B cell (primary cell): ENCODE measurements at regions not wholly inside any gene's neighbourhood (a gene's known extent, or its start where the extent isn't known, plus 50 kb on each side); places are given as distances from the start of the nearest gene placed in this dataset.

Experiments used
- ATAC-seq: fragments of 200-7000 bp; cut with Tn5 transposase; one replicate; pipeline ENCODE4 v1.10.0; 2021; ENCODE audit warnings: low read depth, mild to moderate bottlenecking, moderate number of reproducible peaks, moderate library complexity
- CTCF ChIA-PET: fragments of 350-600 bp; sonication (Branson Sonifier 250); formaldehyde crosslinking; loops from one replicate; lab custom pipeline; 2021; ENCODE audit warnings: antibody characterized with exemption, inconsistent platforms; lab: Charles Lee
- POLR2A ChIA-PET: fragments of 350-600 bp; sonication (Branson Sonifier 250); formaldehyde crosslinking; loops from one replicate; lab custom pipeline; 2021; ENCODE audit warnings: antibody characterized with exemption; lab: Charles Lee
- DNase-seq: peaks from one replicate; pipeline ENCODE4 v3.0.0; 2013
- H2AFZ ChIP-seq: 2 replicates; pipeline ENCODE4 v1.6.1; 2012; ENCODE audit warnings: mild to moderate bottlenecking, low read depth, low read length; ENCODE audit not compliant: insufficient read depth, poor library complexity, severe bottlenecking
- H3K27ac ChIP-seq, 2 donors: 1 replicate in 1 of 2; 2 replicates in 1 of 2; pipeline ENCODE4 v1.5.1; 2012 to 2013; ENCODE audit warnings: low read length in 2 of 2, mild to moderate bottlenecking in 2 of 2, moderate library complexity in 1 of 2
- H3K27me3 ChIP-seq, 4 experiments: fragments of 200-600 bp in 1 of 4; sonication (generic) in 1 of 4; replicated peaks in 1 of 4; 1 replicate in 2 of 4; 2 replicates in 2 of 4; pipeline versions ENCODE4 v1.6.1 to v1.7.0; 2013 to 2016; ENCODE audit warnings: low read length in 3 of 4, mild to moderate bottlenecking in 2 of 4, mixed read lengths in 1 of 4, moderate library complexity in 1 of 4; ENCODE audit not compliant: insufficient read depth in 4 of 4, control insufficient read depth in 3 of 4; ENCODE audit errors: control extremely low read depth in 1 of 4
- H3K36me3 ChIP-seq, 2 experiments: replicated peaks in 1 of 2; 1 replicate in 1 of 2; 2 replicates in 1 of 2; pipeline versions ENCODE4 v1.6.1 to v1.7.1; 2013; ENCODE audit warnings: low read length in 1 of 2; ENCODE audit not compliant: insufficient read depth in 2 of 2, control insufficient read depth in 1 of 2; ENCODE audit errors: control extremely low read depth in 1 of 2, extremely low read depth in 1 of 2
- H3K4me1 ChIP-seq, 2 donors: fragments of 200-600 bp in 1 of 2; sonication (generic) in 1 of 2; 1 replicate in 1 of 2; 2 replicates in 1 of 2; pipeline versions ENCODE4 v1.5.1 to v1.6.1; 2013 to 2017; ENCODE audit warnings: low read length in 2 of 2; ENCODE audit not compliant: control insufficient read depth in 2 of 2, insufficient read depth in 2 of 2
- H3K4me2 ChIP-seq: replicated peaks from 2 replicates; pipeline ENCODE3; 2012; ENCODE audit warnings: mild to moderate bottlenecking, low read depth, low read length; ENCODE audit not compliant: poor library complexity, severe bottlenecking
- H3K4me3 ChIP-seq, 5 experiments: fragments of 200-600 bp in 1 of 5; sonication (generic) in 1 of 5; 1 replicate in 3 of 5; 2 replicates in 2 of 5; pipeline versions ENCODE4 v1.5.1 to v1.7.0; 2011 to 2016; ENCODE audit warnings: low read length in 4 of 5, mild to moderate bottlenecking in 4 of 5, low read depth in 2 of 5, control low read depth in 1 of 5, moderate library complexity in 1 of 5; ENCODE audit not compliant: insufficient read depth in 1 of 5; ENCODE audit errors: control extremely low read depth in 1 of 5, extremely low read depth in 1 of 5
- H3K79me2 ChIP-seq: fragments of 200-600 bp; sonication (generic); one replicate; pipeline ENCODE4 v1.6.0; 2016; ENCODE audit warnings: low read length; ENCODE audit not compliant: control insufficient read depth, insufficient read depth
- H3K9ac ChIP-seq: fragments of 200-600 bp; sonication (generic); 2 replicates; pipeline ENCODE4 v1.6.1; 2017; ENCODE audit warnings: mild to moderate bottlenecking, low read length, moderate library complexity
- H3K9me3 ChIP-seq, 3 donors: one replicate each; pipeline versions ENCODE4 v1.6.1 to v1.7.1; 2013; ENCODE audit warnings: low read length in 2 of 3; ENCODE audit not compliant: control insufficient read depth in 2 of 3, insufficient read depth in 1 of 3; ENCODE audit errors: control extremely low read depth in 1 of 3
- H4K20me1 ChIP-seq: 2 replicates; pipeline ENCODE4 v1.6.0; 2012; ENCODE audit warnings: mild to moderate bottlenecking, low read length; ENCODE audit not compliant: insufficient read depth, control insufficient read depth, poor library complexity, severe bottlenecking
- H3K27ac Mint-ChIP-seq: one replicate; pipeline ENCODE4 v1.8.0; 2021; ENCODE audit warnings: mixed read lengths
- H3K27me3 Mint-ChIP-seq: one replicate; pipeline ENCODE4 v1.8.0; 2021; ENCODE audit warnings: mixed read lengths
- H3K4me1 Mint-ChIP-seq: one replicate; pipeline ENCODE4 v1.8.0; 2021; ENCODE audit warnings: mixed read lengths
- H3K4me3 Mint-ChIP-seq: one replicate; pipeline ENCODE4 v1.8.0; 2021; ENCODE audit warnings: mixed read lengths
- H3K9me3 Mint-ChIP-seq: one replicate; pipeline ENCODE4 v1.8.0; 2022; ENCODE audit warnings: mixed read lengths; ENCODE audit not compliant: insufficient read depth
- CTCF ChIP-seq: fragments of 200-600 bp; IDR thresholded peaks from one replicate; pipeline ENCODE4 v1.8.0; 2022; ENCODE audit warnings: antibody characterized with exemption, mild to moderate bottlenecking
- EZH2 ChIP-seq: IDR thresholded peaks from 2 replicates; pipeline ENCODE4 v1.6.1; 2012; ENCODE audit warnings: borderline replicate concordance, low read depth, mild to moderate bottlenecking, moderate library complexity, low read length; ENCODE audit not compliant: insufficient read depth, poor library complexity, severe bottlenecking
- WGBS: methylation state at CpG from one replicate; pipeline ENCODE4 v1.1.5; 2013; ENCODE audit warnings: missing lambda C conversion rate; ENCODE audit not compliant: insufficient coverage; 5-methylcytosine and 5-hydroxymethylcytosine counted together
- intact Hi-C: fragments of 100-400 bp; cut with micrococcal nuclease; formaldehyde crosslinking; loops from one replicate; pipeline ENCODE4 v1.10.0; 2022

GRCh38 chr2:150586858-150587257 is 99.4 kb upstream of the RND3 start:
- DNase-seq (no peak), ATAC-seq (no peak)
- Mint-ChIP-seq H3K9me3 (no peaks in the 10 kb centered on the region), H3K27ac (no peak overlapping the region), H3K27me3 (no peaks in the 10 kb centered on the region), H3K4me3 (no peak overlapping the region), H3K4me1 (no peaks in the 10 kb centered on the region)
- H3K27me3 ChIP-seq, result no peaks in the 10 kb centered on the region
- CTCF ChIA-PET, result no interaction called here
- no peak overlapping the region for H2AFZ ChIP-seq
- TF ChIP-seq EZH2 (no peak), CTCF (no peak)
- POLR2A ChIA-PET, result no interaction called here
- 88% methylated on average over 1 of the region's 3 CpGs for WGBS
- no peak overlapping the region for H3K27ac ChIP-seq
- intact Hi-C loops, result no loop called here
- H3K4me1 ChIP-seq, result no peaks in the 10 kb centered on the region
- H3K36me3 ChIP-seq, result no peaks in the 10 kb centered on the region
- H3K9ac ChIP-seq, result no peak overlapping the region
- no peaks in the 10 kb centered on the region for H3K9me3 ChIP-seq
- no peak overlapping the region for H3K4me3 ChIP-seq
- H4K20me1 ChIP-seq, result no peaks in the 10 kb centered on the region
- no peaks in the 10 kb centered on the region for H3K79me2 ChIP-seq
- H3K4me2 ChIP-seq, result no peak overlapping the region

DNA sequence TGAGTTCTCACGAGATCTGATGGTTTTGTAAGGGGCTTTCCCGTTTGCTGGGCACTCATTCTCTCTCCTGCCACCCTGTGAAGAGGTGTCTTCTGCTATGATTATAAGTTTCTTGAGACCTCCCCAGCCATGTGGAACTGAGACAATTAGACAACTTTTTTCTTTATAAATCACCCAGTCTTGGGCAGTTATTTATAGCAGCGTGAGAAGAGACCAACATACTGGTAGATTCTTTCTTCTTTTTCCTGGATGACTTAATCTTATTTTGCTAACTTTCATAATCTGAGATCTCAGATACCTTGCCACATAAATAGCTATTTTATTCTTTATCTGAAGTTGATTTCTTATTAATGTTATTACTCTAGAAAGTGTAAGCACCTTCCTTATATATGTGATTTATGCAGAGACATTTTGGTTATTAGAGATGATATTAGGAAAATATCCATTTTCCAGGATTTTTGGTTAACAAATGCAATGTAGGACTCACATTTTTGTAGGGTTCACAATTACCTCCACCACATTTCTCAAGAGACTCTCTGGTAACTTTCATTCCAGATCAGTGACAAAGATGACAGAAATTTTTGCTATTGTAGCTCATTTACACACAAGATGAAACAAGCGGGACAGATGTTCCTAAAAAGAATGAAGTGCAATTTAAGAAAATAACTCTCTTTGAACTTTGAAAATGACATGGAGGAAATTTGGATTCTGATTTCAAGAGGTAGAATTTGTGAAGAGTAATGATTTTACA is 97.9 kb upstream of the RND3 start:
- POLR2A ChIA-PET, result no interaction called here
- TF ChIP-seq EZH2, result no peak
- TF ChIP-seq CTCF, result no peak

More for the DNA sequence above, 97.9 kb upstream of the RND3 start:
- Histone ChIP-seq H3K9ac (no peak overlapping the region), H3K27ac (no peak overlapping the region), H3K36me3 (no peaks in the 10 kb centered on the region), H3K4me3 (no peak overlapping the region), H2AFZ (no peak overlapping the region), H3K9me3 (no peaks in the 10 kb centered on the region), H3K79me2 (no peaks in the 10 kb centered on the region), H3K4me2 (no peak overlapping the region), H4K20me1 (no peaks in the 10 kb centered on the region), H3K27me3 (no peaks in the 10 kb centered on the region), H3K4me1 (no peaks in the 10 kb centered on the region)
- no peak for ATAC-seq
- Mint-ChIP-seq H3K9me3 (peaks cover 2% of the 10 kb centered on the region), H3K4me1 (no peaks in the 10 kb centered on the region), H3K4me3 (no peak overlapping the region), H3K27me3 (no peaks in the 10 kb centered on the region), H3K27ac (no peak overlapping the region)
- CTCF ChIA-PET, result no interaction called here
- intact Hi-C loops, result no loop called here
- no peak for DNase-seq
- WGBS, result no CpG with 5 or more reads among the region's 4 CpGs
